22Rv1 (cell line): ENCODE measurements at regions not wholly inside any gene's neighbourhood (a gene's known extent, or its start where the extent isn't known, plus 50 kb on each side); places are given as distances from the start of the nearest gene placed in this dataset.

ENCODE experiments used
- CTCF ChIP-seq: fragments of 450-650 bp; IDR thresholded peaks from 2 replicates; pipeline ENCODE4 v1.5.1; 2017; ENCODE audit warnings: mild to moderate bottlenecking
- ZFX ChIP-seq: fragments of 450-650 bp; IDR thresholded peaks from 2 replicates; pipeline ENCODE4 v1.6.1; 2017; ENCODE audit warnings: antibody characterized with exemption, borderline replicate concordance

DNA sequence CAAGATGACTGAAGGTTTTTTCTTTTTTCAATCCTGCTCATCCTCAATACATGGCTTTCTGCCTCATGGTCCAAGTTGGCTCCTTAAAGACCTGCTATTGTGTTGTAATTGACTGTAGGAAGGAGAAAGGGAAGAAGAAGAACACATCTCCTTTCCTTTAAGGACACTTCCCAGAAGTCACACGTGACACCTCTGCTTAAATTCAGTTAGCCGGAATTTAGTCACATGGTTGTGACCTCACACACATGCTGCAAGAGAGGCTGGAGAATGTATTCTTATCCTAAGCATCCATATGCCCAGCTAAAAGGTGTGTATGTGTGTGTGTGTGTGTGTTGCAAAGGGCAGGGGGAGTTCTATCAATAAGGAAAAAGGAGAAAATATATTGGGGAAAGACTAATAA, 185.8 kb upstream of the IL12A start:
- TF ChIP-seq CTCF (no peak), ZFX (no peak)
